AG20443 (cell line): ENCODE measurements at regions not wholly inside any gene's neighbourhood (a gene's known extent, or its start where the extent isn't known, plus 50 kb on each side); places are given as distances from the start of the nearest gene placed in this dataset.

ENCODE experiments used
- DNase-seq: peaks from one replicate; pipeline ENCODE4 v3.0.0; 2012; ENCODE audit warnings: low spot score, mixed read lengths

- DNase-seq: no peak
These were observed 726.4 kb upstream of the SGO1 start for GRCh38 chr3:20912406-20912805.

GRCh38 chr3:20909511-20909910 is 723.5 kb upstream of the SGO1 start:
- no peak for DNase-seq

DNA sequence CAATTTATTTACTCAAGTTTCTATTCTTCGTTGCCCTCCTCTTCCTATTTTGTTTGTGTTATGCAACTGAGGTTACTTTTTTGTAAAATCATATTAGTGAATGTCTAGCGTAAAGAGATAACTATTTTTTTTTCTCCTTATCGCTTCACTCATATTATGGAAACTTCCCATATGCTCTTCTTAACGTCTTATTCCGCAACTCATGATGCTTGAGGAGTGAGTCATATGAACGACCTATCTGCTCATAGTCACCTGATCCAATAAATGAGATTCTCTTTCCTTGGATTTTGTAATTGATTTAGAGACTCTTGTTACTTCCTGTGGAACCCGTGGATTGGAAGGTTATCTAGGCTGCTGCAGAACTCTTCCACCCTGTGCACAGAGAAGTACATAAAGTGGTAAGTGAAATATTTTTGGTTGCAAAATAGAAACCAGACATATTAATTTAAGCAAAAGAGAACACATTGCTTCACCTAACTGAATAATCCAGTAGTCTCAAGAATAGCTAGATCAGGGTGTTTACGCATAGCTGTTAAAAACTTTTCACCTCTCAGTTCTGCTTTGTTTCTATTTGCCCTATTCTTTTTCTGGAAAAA is 719.3 kb upstream of the SGO1 start:
- DNase-seq: no peak

DNA sequence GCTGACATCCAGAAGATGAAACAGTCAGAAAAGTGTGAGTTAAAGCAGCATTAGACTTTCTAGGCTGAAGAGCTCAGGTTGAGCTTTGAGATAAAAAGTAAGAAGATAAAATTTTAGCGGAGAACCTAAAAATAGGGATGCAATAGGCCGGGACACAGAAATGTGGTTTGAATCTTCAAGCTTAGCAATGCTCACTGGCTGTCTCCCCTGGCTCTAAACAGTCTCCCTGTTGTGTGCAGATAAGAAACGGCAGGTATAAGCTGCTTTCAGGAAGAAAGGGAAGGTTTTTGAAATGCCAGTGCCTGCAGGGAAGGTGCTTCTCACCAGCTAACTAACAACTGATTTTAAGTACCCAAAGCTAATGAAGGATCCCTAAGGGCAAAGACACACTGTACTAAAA is 718.7 kb upstream of the SGO1 start:
- DNase-seq: no peak

- DNase-seq: no peak
These were observed 713.0 kb upstream of the SGO1 start for GRCh38 chr3:20898962-20899361.

GRCh38 chr3:20890111-20890519 is 704.1 kb upstream of the SGO1 start:
- DNase-seq: no peak

GRCh38 chr3:20878691-20879090 is 692.7 kb upstream of the SGO1 start:
- no peak for DNase-seq

GRCh38 chr3:20873235-20873634 is 687.2 kb upstream of the SGO1 start:
- DNase-seq: no peak

DNA sequence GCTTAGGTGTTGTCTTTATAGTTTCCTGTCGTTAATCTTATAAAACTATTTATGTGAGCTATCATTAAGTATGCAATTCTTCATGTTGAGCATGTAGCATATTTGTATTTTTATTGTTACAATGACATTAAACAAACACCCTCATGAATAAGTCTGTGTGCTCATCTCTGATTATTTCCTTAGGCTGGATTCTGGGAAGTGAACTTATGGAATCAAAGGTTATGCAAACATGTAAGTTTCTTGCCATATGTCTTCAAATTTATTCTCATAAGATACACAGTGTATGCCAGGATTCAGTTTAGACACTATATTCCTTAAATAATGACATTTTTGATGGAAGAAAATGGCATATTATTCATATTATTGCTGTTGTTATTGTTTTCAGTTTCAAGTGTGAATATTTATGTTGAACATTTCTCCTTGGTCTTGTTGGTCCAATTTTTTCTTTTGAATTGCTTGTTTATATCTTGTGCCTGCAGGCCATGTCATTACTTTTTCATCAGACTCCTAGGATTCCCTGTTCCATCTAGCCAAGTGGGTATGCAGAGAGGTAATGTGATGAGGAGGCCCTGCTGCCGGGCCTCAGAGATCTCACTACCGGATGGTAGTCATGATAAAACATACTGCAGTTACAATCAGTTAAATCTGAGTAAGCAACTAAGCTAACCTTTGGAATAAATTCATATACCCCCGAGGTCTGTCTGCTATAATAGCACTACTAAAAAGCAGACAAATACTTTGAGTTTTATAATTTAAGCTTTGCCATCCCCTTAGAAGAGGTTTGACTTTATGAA is 684.3 kb upstream of the SGO1 start:
- no peak for DNase-seq

GRCh38 chr3:20865803-20866202 is 679.8 kb upstream of the SGO1 start:
- no peak for DNase-seq

- DNase-seq: no peak
These were observed 675.4 kb upstream of the SGO1 start for GRCh38 chr3:20861454-20861853.

GRCh38 chr3:20857636-20858035 is 671.6 kb upstream of the SGO1 start:
- DNase-seq: peak; percentile 14

GRCh38 chr3:20853890-20854289 is 667.9 kb upstream of the SGO1 start:
- DNase-seq: no peak

DNA sequence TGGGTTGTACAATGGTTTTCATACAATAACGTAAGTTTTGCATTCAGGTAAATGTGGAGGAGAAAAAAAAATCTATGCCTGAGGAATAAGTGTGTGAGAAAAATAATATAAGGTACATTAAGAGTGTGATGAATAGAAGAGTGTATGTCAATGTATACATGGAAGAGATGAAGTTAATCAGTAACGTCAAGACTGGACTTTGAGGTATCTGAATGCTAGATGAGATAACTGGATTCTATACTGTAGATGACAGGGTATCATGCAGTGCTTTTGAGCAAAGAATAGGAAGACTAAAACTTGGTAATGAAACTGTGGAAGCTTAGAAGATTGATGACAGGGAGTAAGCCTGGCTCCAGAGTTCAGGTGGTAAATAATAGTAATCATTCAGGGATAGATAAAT is 666.7 kb upstream of the SGO1 start:
- no peak for DNase-seq

GRCh38 chr3:20849975-20850374 is 664.0 kb upstream of the SGO1 start:
- DNase-seq: no peak

DNA sequence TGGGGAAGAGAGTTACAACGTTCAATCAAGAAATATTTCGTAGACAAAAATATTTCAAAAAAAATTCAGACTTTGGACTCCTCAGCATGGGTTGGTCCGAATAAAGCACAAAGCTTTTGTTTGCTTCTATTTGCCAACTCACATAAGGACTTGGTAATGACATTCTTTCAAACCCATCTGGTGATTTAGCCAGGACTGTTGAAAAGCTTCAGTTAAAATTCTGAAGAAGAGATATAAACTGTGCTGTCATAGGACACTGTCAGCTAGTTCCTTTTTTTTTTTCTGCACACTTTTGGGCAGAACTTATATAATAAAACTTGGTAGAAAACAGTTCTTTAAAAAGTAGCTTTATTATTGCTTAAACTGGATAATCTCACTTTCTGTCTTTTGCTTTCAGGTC is 660.8 kb upstream of the SGO1 start:
- no peak for DNase-seq

DNA sequence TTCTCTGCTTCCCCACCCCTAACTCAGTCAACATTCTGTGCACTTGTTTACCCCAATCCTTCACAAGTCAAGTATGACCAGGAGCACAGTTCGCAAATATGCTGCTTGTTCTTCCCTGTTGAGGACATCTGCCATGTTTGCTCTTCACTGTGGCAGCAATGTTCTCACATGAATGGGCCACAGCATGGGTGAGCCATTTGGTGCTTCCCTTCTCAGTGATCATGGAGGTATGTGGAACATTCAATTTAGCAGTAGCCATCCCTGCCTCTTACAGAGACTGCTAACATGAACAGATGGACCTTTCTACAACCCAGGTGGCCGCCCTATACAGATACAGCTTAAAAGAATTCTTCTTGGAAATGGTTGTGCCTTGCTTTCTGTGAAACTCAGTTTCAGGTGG is 660.1 kb upstream of the SGO1 start:
- DNase-seq: no peak

DNA sequence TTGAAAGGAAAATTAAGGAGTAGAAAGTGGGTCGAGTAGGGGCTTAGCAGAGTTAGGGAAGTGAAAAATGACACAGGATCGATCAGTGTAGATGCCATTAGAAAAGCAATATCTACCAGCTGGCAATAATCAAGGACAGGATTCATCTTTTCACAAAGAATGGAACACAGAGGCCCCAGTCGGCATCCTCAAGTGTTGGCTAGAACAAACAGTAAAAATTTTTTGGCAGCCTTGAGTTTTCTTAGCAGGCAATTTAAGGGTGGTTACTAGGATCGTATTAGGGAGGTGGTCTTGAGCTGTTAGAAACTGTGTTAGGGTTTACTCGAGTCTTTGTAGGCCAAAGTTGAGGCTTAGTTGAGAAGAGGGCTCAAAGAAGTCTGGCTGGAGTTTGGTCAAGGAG is 658.8 kb upstream of the SGO1 start:
- no peak for DNase-seq

- no peak for DNase-seq
These were observed 656.8 kb upstream of the SGO1 start for GRCh38 chr3:20842594-20843436.

DNA sequence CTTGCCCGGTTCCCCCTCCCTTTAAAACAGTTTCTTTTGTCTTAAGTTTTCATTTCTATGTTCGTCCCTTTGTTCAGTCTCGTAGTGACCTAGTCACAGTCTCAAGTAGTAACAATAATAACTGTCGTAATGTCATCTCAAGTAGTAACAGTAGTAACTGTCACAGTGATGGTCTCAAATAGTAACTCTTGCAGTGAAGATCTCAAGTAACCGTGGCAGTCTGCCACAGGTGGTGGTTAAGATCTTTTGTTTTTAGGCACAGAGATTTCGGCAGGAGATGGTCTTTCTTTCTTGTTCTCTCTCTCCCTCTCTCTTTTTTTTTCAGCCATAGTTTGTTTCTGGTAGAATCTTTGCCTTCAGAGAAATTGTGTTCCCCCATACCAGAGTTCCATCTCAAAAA is 656.0 kb upstream of the SGO1 start:
- no peak for DNase-seq

- no peak for DNase-seq
These were observed 651.8 kb upstream of the SGO1 start for GRCh38 chr3:20837676-20838302.

DNA sequence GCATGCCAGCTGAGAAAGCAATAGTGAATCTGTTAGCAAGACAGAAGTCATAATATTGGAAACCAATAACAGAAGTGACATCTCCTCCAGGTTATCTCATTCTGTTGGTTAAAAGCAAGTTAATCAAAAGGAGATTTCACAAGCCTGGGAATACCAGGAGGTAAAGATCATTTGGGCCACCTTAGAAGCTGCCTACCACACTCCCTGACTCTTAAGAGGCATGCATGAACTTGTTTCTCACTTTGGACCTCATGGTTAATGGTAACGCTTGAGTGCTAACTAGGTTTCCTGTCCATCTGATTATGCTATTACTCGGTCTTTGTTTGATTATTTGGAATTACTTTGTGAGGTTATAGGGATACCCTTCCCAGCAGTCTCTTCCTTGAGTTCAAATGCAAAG is 650.8 kb upstream of the SGO1 start:
- DNase-seq: no peak

GRCh38 chr3:20832963-20833362 is 647.0 kb upstream of the SGO1 start:
- DNase-seq: no peak
